GM12878 (cell line): ENCODE measurements at regions not wholly inside any gene's neighbourhood (a gene's known extent, or its start where the extent isn't known, plus 50 kb on each side); places are given as distances from the start of the nearest gene placed in this dataset.

ENCODE experiments used
- ATAC-seq: fragments of 200-7000 bp; cut with Tn5 transposase; 3 replicates; pipeline ENCODE4 v1.9.1; 2020; ENCODE audit warnings: mild to moderate bottlenecking, moderate library complexity
- BruUV-seq: library from RNA; stranded (reverse); fragments of 400-500 nt; replicated peaks from 2 replicates; lab custom pipeline; 2021; lab: Mats Ljungman, UMichigan
- CTCF ChIA-PET: fragments of 300-600 bp; sonication (Branson Sonifier 250); formaldehyde crosslinking; extraction: SDS; loops from one replicate; lab custom pipeline; 2021; ENCODE audit warnings: inconsistent platforms; lab: Yijun Ruan, JAX
- POLR2A ChIA-PET: fragments of 350-600 bp; formaldehyde crosslinking; extraction: SDS; loops from one replicate; lab custom pipeline; 2021; ENCODE audit warnings: inconsistent platforms; lab: Charles Lee
- RAD21 ChIA-PET: fragments of 300-600 bp; sonication (Branson Sonifier 250); formaldehyde crosslinking; loops from one replicate; lab custom pipeline; 2023; ENCODE audit warnings: antibody characterized with exemption; ENCODE audit not compliant: unreplicated experiment; lab: Charles Lee
- SMC1A ChIA-PET: fragments of 300-600 bp; sonication (Branson Sonifier 250); formaldehyde crosslinking; loops from one replicate; lab custom pipeline; 2023; ENCODE audit not compliant: unreplicated experiment, uncharacterized antibody; lab: Charles Lee
- DNase-seq: peaks from one replicate; pipeline ENCODE4 v3.0.0-alpha.2; 2011; ENCODE audit warnings: low read depth, low spot score
- FAIRE-seq: peaks from 3 replicates; lab custom pipeline; 2011; peaks lifted over from hg19 to GRCh38; lab: Jason Lieb, UNC
- H2AFZ ChIP-seq: 2 replicates; pipeline ENCODE4 v1.6.0; 2011; ENCODE audit warnings: low read depth, low read length, control low read depth; ENCODE audit not compliant: control insufficient read depth
- H3K27ac ChIP-seq: 2 replicates; pipeline ENCODE4 v1.5.1; 2011; ENCODE audit warnings: control low read depth; ENCODE audit not compliant: control insufficient read depth, insufficient read depth
- H3K27me3 ChIP-seq, 2 experiments: replicated peaks in 1 of 2; 2 replicates each; pipeline versions ENCODE4 v1.6.0 to v1.6.1; 2011; ENCODE audit warnings: low read length in 1 of 2; ENCODE audit not compliant: control insufficient read depth in 2 of 2, insufficient read depth in 2 of 2
- H3K36me3 ChIP-seq, 2 experiments: 2 replicates each; pipeline ENCODE4 v1.5.1; 2011; ENCODE audit warnings: low read length in 1 of 2; ENCODE audit not compliant: control insufficient read depth in 2 of 2, insufficient read depth in 2 of 2
- H3K4me1 ChIP-seq: 2 replicates; pipeline ENCODE4 v1.6.1; 2011; ENCODE audit warnings: mild to moderate bottlenecking, low read length, moderate library complexity, mixed read lengths; ENCODE audit not compliant: control insufficient read depth, insufficient read depth
- H3K4me2 ChIP-seq: 2 replicates; pipeline ENCODE4 v1.6.0; 2011; ENCODE audit warnings: control low read depth; ENCODE audit not compliant: control insufficient read depth, insufficient read depth
- H3K4me3 ChIP-seq: fragments of 200-600 bp; sonication (generic); 2 replicates; pipeline ENCODE4 v1.5.1; 2016
- H3K79me2 ChIP-seq: 2 replicates; pipeline ENCODE4 v1.6.0; 2011; ENCODE audit warnings: low read length; ENCODE audit not compliant: control insufficient read depth, insufficient read depth
- H3K9ac ChIP-seq: 2 replicates; pipeline ENCODE4 v1.8.0; 2011; ENCODE audit warnings: low read length, control low read depth, mixed read lengths; ENCODE audit not compliant: control insufficient read depth, insufficient read depth
- H3K9me3 ChIP-seq: replicated peaks from 3 replicates; pipeline ENCODE4 v1.5.1; 2011; ENCODE audit warnings: mild to moderate bottlenecking, low read length; ENCODE audit not compliant: control insufficient read depth, insufficient read depth
- H4K20me1 ChIP-seq: 2 replicates; pipeline ENCODE4 v1.6.0; 2011; ENCODE audit not compliant: control insufficient read depth, insufficient read depth
- ASH2L ChIP-seq: fragments of 300-600, 200-600 bp; sonication (generic); IDR thresholded peaks from 2 replicates; pipeline ENCODE4 v1.6.1; 2017; ENCODE audit warnings: low read depth, mild to moderate bottlenecking, borderline replicate concordance
- CEBPB ChIP-seq, 2 experiments: fragments of 150-350 bp in 1 of 2; IDR thresholded peaks; 2 replicates each; pipeline ENCODE4 v1.6.1; 2012 to 2014; ENCODE audit warnings: low read depth in 2 of 2, low read length in 2 of 2, borderline replicate concordance in 1 of 2, inconsistent platforms in 1 of 2
- ESRRA ChIP-seq: IDR thresholded peaks from 2 replicates; pipeline ENCODE4 v1.6.1; 2012; ENCODE audit warnings: mild to moderate bottlenecking, low read length, improper control_type of control experiment
- JUNB ChIP-seq: IDR thresholded peaks from 2 replicates; pipeline ENCODE4 v1.6.1; 2016; ENCODE audit warnings: antibody characterized with exemption, mild to moderate bottlenecking
- MTA3 ChIP-seq: IDR thresholded peaks from 2 replicates; pipeline ENCODE4 v1.6.1; 2012; ENCODE audit warnings: low read length, inconsistent platforms, borderline replicate concordance
- NFIC ChIP-seq: IDR thresholded peaks from 2 replicates; pipeline ENCODE4 v1.6.1; 2012; ENCODE audit warnings: low read depth, mild to moderate bottlenecking, inconsistent platforms, low read length, moderate library complexity
- NR2F1 ChIP-seq: fragments of 450-650 bp; conservative IDR thresholded peaks from 2 replicates; pipeline ENCODE4 v1.6.1; 2017; ENCODE audit warnings: mild to moderate bottlenecking
- SREBF1 ChIP-seq: IDR thresholded peaks from 2 replicates; pipeline ENCODE4 v1.6.1; 2012; ENCODE audit warnings: mild to moderate bottlenecking, low read length
- TCF7 ChIP-seq: IDR thresholded peaks from 2 replicates; pipeline ENCODE4 v1.6.1; 2014; ENCODE audit warnings: antibody characterized with exemption, borderline replicate concordance
- ZNF207 ChIP-seq: fragments of 450-650 bp; IDR thresholded peaks from 2 replicates; pipeline ENCODE4 v1.6.1; 2014; ENCODE audit warnings: antibody characterized with exemption, mild to moderate bottlenecking, borderline replicate concordance
- in situ Hi-C: fragments of 300-500 bp; cut with MboI; formaldehyde crosslinking; loops from 9 replicates; pipeline ENCODE4 v1.14.3; 2018; ENCODE audit warnings: mixed read lengths
- intact Hi-C: fragments of 100-400 bp; cut with micrococcal nuclease; formaldehyde crosslinking; loops from one replicate; pipeline ENCODE4 v1.14.2; 2022; ENCODE audit not compliant: unreplicated experiment
- TF ChIP-seq, protein P1 (sequence below): IDR thresholded peaks from 2 replicates; pipeline ENCODE4 v1.6.1; 2011; ENCODE audit warnings: borderline replicate concordance, low read depth, mild to moderate bottlenecking, moderate library complexity, mixed read lengths, low read length; ENCODE audit not compliant: insufficient read depth; ENCODE audit errors: extremely low read length
- TF ChIP-seq, protein P2 (sequence below): IDR thresholded peaks from 2 replicates; pipeline ENCODE4 v1.6.1; 2012; ENCODE audit warnings: low read depth, low read length, improper control_type of control experiment
- TF ChIP-seq, protein P3 (sequence below): IDR thresholded peaks from 2 replicates; pipeline ENCODE4 v1.6.1; 2012; ENCODE audit warnings: low read depth, low read length, improper control_type of control experiment
- TF ChIP-seq, protein P4 (sequence below): IDR thresholded peaks from 2 replicates; pipeline ENCODE4 v1.6.1; 2012; ENCODE audit warnings: low read length, inconsistent platforms
- TF ChIP-seq, protein P5 (sequence below): fragments of 450-650 bp; IDR thresholded peaks from 2 replicates; pipeline ENCODE4 v1.6.1; 2017; ENCODE audit warnings: antibody characterized with exemption, mild to moderate bottlenecking, moderate library complexity

DNA sequence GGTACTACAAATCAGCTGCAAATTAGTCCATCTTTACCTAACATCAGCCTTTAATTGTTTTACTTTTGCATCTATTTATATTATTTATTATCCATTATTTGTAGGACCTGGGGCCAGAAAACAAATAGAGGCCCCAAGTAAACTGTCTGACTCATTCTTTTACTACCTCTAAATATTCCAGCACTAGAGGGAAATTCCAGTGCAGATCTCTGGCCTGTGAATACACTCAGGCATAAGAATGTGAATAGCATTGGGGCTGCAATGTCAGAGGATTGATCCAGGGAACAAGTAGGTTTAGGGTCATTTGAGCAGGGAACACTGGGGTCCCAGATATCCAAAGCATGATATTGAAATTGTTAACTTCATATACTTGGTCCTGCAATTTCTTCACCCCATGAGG is 176.6 kb upstream of the TYRP1 start:
- Histone ChIP-seq H3K4me3 (no peak overlapping the region), H3K9me3 (no peaks in the 10 kb centered on the region), H3K4me1 (no peaks in the 10 kb centered on the region), H3K4me2 (no peak overlapping the region), H2AFZ (no peak overlapping the region), H3K27ac (no peak overlapping the region), H4K20me1 (no peaks in the 10 kb centered on the region), H3K27me3 (no peaks in the 10 kb centered on the region), H3K36me3 (no peaks in the 10 kb centered on the region), H3K9ac (no peak overlapping the region), H3K79me2 (no peaks in the 10 kb centered on the region)
- intact Hi-C loops = no loop called here
- ChIA-PET SMC1A (no interaction called here), RAD21 (no interaction called here), POLR2A (no interaction called here), CTCF (no interaction called here)
- FAIRE-seq (no peak), ATAC-seq (no peak), DNase-seq (no peak)
- in situ Hi-C loops = no loop called here
- no TSS peak for BruUV-seq
- TF ChIP-seq JUNB = no peak
- TF ChIP-seq, protein P1, sequence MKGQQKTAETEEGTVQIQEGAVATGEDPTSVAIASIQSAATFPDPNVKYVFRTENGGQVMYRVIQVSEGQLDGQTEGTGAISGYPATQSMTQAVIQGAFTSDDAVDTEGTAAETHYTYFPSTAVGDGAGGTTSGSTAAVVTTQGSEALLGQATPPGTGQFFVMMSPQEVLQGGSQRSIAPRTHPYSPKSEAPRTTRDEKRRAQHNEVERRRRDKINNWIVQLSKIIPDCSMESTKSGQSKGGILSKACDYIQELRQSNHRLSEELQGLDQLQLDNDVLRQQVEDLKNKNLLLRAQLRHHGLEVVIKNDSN = no peak
- no peak for TF ChIP-seq ZNF207
- TF ChIP-seq, protein P2, sequence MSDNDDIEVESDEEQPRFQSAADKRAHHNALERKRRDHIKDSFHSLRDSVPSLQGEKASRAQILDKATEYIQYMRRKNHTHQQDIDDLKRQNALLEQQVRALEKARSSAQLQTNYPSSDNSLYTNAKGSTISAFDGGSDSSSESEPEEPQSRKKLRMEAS = no peak
- TF ChIP-seq, protein P3, sequence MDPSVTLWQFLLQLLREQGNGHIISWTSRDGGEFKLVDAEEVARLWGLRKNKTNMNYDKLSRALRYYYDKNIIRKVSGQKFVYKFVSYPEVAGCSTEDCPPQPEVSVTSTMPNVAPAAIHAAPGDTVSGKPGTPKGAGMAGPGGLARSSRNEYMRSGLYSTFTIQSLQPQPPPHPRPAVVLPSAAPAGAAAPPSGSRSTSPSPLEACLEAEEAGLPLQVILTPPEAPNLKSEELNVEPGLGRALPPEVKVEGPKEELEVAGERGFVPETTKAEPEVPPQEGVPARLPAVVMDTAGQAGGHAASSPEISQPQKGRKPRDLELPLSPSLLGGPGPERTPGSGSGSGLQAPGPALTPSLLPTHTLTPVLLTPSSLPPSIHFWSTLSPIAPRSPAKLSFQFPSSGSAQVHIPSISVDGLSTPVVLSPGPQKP = no peak
- TF ChIP-seq SREBF1 = no peak
- no peak for TF ChIP-seq NR2F1
- TF ChIP-seq TCF7 = no peak
- no peak for TF ChIP-seq CEBPB (IDR thresholded peaks at IDR 0.05; ENCODE audit: borderline replicate concordance in 1 of 2, low read depth in 2 of 2, low read length in 2 of 2)
- TF ChIP-seq, protein P4, sequence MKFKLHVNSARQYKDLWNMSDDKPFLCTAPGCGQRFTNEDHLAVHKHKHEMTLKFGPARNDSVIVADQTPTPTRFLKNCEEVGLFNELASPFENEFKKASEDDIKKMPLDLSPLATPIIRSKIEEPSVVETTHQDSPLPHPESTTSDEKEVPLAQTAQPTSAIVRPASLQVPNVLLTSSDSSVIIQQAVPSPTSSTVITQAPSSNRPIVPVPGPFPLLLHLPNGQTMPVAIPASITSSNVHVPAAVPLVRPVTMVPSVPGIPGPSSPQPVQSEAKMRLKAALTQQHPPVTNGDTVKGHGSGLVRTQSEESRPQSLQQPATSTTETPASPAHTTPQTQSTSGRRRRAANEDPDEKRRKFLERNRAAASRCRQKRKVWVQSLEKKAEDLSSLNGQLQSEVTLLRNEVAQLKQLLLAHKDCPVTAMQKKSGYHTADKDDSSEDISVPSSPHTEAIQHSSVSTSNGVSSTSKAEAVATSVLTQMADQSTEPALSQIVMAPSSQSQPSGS = no peak
- TF ChIP-seq ESRRA = no peak
- TF ChIP-seq NFIC = no peak
- no peak for TF ChIP-seq ASH2L
- no peak for TF ChIP-seq MTA3
- TF ChIP-seq, protein P5, sequence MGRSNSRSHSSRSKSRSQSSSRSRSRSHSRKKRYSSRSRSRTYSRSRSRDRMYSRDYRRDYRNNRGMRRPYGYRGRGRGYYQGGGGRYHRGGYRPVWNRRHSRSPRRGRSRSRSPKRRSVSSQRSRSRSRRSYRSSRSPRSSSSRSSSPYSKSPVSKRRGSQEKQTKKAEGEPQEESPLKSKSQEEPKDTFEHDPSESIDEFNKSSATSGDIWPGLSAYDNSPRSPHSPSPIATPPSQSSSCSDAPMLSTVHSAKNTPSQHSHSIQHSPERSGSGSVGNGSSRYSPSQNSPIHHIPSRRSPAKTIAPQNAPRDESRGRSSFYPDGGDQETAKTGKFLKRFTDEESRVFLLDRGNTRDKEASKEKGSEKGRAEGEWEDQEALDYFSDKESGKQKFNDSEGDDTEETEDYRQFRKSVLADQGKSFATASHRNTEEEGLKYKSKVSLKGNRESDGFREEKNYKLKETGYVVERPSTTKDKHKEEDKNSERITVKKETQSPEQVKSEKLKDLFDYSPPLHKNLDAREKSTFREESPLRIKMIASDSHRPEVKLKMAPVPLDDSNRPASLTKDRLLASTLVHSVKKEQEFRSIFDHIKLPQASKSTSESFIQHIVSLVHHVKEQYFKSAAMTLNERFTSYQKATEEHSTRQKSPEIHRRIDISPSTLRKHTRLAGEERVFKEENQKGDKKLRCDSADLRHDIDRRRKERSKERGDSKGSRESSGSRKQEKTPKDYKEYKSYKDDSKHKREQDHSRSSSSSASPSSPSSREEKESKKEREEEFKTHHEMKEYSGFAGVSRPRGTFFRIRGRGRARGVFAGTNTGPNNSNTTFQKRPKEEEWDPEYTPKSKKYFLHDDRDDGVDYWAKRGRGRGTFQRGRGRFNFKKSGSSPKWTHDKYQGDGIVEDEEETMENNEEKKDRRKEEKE = no peak
